ENCODE measurements at regions not wholly inside any gene's neighbourhood (a gene's known extent, or its start where the extent isn't known, plus 50 kb on each side); places are given as distances from the start of the nearest gene placed in this dataset.

DNA sequence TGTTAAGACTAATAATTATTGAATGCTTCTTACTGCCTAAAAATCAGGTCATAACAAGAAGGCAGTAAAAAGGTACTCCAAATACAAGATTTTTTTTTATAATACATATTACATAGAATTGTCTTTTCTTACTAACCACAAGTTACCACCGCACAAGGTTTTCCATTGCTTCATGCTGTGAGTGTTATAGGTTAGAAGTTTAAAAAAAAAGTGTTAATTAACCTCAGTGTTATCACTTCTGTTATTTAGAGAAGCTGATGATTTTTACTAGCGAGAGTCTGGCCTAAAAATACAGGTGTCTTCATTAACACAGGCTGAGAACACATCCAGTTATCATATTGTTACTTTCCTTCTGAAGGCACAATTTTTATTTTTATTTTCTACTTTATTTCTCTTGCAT is 1281.9 kb upstream of the CELF2 start:
- TF ChIP-seq, protein P1, sequence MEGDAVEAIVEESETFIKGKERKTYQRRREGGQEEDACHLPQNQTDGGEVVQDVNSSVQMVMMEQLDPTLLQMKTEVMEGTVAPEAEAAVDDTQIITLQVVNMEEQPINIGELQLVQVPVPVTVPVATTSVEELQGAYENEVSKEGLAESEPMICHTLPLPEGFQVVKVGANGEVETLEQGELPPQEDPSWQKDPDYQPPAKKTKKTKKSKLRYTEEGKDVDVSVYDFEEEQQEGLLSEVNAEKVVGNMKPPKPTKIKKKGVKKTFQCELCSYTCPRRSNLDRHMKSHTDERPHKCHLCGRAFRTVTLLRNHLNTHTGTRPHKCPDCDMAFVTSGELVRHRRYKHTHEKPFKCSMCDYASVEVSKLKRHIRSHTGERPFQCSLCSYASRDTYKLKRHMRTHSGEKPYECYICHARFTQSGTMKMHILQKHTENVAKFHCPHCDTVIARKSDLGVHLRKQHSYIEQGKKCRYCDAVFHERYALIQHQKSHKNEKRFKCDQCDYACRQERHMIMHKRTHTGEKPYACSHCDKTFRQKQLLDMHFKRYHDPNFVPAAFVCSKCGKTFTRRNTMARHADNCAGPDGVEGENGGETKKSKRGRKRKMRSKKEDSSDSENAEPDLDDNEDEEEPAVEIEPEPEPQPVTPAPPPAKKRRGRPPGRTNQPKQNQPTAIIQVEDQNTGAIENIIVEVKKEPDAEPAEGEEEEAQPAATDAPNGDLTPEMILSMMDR (conservative IDR thresholded peaks at IDR 0.05) = no peak
- TF ChIP-seq EZH2 (IDR thresholded peaks at IDR 0.05; ENCODE audit: low read depth) = no peak
